GM12878 (cell line): ENCODE measurements at regions not wholly inside any gene's neighbourhood (a gene's known extent, or its start where the extent isn't known, plus 50 kb on each side); places are given as distances from the start of the nearest gene placed in this dataset.

ENCODE experiments used
- NFYB ChIP-seq: IDR thresholded peaks from 2 replicates; pipeline ENCODE4 v1.6.1; 2011; ENCODE audit warnings: low read depth, mild to moderate bottlenecking, low read length, improper control_type of control experiment, moderate library complexity; ENCODE audit not compliant: insufficient read depth
- TAF1 ChIP-seq: IDR thresholded peaks from 2 replicates; pipeline ENCODE4 v1.6.1; 2011; ENCODE audit warnings: mild to moderate bottlenecking, low read depth, low read length, borderline replicate concordance
- TF ChIP-seq, protein P1 (sequence below), 3 experiments: IDR thresholded peaks in 2 of 3; conservative IDR thresholded peaks in 1 of 3; 2 replicates each; pipeline ENCODE4 v1.5.1; 2011; ENCODE audit warnings: low read depth in 3 of 3, low read length in 3 of 3, mild to moderate bottlenecking in 3 of 3, control low read depth in 2 of 3, moderate library complexity in 2 of 3, inconsistent platforms in 1 of 3, mixed read lengths in 1 of 3; ENCODE audit not compliant: control insufficient read depth in 2 of 3, insufficient read depth in 1 of 3; ENCODE audit errors: extremely low read depth in 1 of 3

DNA sequence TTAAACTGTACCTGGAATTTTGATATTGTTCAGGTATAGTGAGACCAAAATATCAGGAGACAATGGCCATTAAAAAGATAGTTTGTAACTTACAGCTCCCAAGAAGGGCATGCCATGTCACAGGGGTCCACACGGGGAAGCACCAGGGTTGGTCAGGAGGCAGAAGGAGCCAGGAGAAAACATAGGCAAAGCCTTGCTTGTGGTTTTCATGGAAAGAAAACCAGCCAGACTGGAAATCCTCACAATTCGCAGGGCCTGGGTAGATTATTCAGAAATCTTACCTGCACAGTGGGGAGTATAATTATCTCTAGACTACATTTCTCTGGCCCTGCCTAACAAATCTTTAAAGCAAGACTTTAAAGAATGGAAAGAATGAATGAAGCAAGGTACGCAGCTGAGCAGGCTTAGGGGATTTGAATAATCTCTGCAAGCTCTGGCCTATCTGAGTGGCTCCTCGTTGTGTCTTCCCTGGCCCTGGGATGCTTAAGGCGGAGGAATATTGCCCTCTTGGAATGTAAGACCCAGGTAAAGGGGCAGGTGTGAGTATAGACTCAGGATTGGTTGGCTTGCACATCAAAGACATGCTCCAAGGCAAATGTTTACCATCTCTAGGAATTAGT lies 66.9 kb upstream of the CDC42EP3 start:
- TF ChIP-seq, protein P1, sequence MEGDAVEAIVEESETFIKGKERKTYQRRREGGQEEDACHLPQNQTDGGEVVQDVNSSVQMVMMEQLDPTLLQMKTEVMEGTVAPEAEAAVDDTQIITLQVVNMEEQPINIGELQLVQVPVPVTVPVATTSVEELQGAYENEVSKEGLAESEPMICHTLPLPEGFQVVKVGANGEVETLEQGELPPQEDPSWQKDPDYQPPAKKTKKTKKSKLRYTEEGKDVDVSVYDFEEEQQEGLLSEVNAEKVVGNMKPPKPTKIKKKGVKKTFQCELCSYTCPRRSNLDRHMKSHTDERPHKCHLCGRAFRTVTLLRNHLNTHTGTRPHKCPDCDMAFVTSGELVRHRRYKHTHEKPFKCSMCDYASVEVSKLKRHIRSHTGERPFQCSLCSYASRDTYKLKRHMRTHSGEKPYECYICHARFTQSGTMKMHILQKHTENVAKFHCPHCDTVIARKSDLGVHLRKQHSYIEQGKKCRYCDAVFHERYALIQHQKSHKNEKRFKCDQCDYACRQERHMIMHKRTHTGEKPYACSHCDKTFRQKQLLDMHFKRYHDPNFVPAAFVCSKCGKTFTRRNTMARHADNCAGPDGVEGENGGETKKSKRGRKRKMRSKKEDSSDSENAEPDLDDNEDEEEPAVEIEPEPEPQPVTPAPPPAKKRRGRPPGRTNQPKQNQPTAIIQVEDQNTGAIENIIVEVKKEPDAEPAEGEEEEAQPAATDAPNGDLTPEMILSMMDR (IDR thresholded peaks at IDR 0.05 in 2 of 3, conservative IDR thresholded peaks at IDR 0.05 in 1 of 3; ENCODE audit: control insufficient read depth in 2 of 3, extremely low read depth in 1 of 3, insufficient read depth in 1 of 3, low read depth in 3 of 3, low read length in 3 of 3) = no peak
- TF ChIP-seq TAF1 = no peak
- no peak for TF ChIP-seq NFYB
